ENCODE measurements at regions not wholly inside any gene's neighbourhood (a gene's known extent, or its start where the extent isn't known, plus 50 kb on each side); places are given as distances from the start of the nearest gene placed in this dataset.

DNA sequence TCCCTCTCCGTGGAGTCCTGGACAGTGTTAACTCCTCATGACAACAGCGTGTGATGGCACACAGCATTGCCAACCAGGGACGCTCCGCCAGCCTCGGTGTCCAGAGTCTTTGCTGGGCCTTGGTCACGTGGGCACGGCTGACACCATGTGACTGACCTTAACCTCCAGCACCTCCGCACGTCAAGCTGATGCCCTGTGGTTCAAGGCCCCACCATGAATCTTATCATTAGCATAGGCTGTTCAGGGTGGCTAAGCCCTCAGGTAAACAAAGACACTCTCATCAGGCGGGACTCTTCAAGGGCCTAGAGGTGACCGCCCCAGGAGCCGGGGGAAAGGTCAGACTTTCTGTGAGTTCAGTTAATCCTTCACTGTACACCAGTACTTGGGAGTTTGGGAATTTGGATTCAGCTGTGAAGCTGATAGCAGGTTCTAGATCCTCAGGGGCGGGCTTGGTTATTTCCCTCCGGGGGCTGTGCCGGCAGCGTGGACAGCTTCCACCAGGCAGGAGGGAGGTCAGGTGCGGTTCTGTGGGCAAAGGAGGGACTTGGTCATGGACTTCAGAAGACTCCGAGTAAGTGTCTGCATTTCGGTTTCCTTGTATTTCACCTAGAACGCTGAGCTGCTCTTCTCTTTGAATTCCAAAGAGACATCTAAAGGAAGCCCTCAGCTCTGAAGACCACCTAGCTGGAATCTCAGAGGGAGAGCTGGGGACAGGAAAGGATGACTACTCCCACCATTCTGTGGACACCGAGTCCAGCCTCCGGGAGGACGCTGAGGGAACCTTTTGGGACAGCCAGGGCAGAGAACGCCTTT lies 195.5 kb upstream of the CIBAR2 start (continued):
- TF ChIP-seq ZNF292 (CRISPR knock-in tag; IDR thresholded peaks at IDR 0.05; ENCODE audit: borderline replicate concordance, low read depth) (peak; percentile 96), FLYWCH1 (CRISPR knock-in tag; IDR thresholded peaks at IDR 0.05) (no peak), PAX8 (CRISPR knock-in tag; IDR thresholded peaks at IDR 0.05; ENCODE audit: borderline replicate concordance) (0 out of 2 replicates have a peak, but pooled peaks have one; percentile 61), PHF5A (CRISPR knock-in tag; IDR thresholded peaks at IDR 0.05; ENCODE audit: low read depth, unreplicated experiment) (peak; percentile 98), KDM2A (CRISPR knock-in tag; IDR thresholded peaks at IDR 0.05; ENCODE audit: borderline replicate concordance, low read depth) (peak; percentile 88), SP140L (CRISPR knock-in tag; IDR thresholded peaks at IDR 0.05; ENCODE audit: borderline replicate concordance) (peak; percentile 92; the same call in 1 of the 2 replicates), ZNF879 (CRISPR knock-in tag; IDR thresholded peaks at IDR 0.05) (peak; percentile 94), ONECUT2 (CRISPR knock-in tag; IDR thresholded peaks at IDR 0.05) (peak; percentile 55), SALL2 (CRISPR knock-in tag; IDR thresholded peaks at IDR 0.05) (no peak; the same call in 1 of the 2 replicates), BRCA1 (CRISPR knock-in tag; IDR thresholded peaks at IDR 0.05) (peak; percentile 41; the same call in 1 of the 2 replicates), DR1 (CRISPR knock-in tag; IDR thresholded peaks at IDR 0.05) (no peak), SIX4 (CRISPR knock-in tag; IDR thresholded peaks at IDR 0.05) (peak; percentile 89), ZNF775 (CRISPR knock-in tag; IDR thresholded peaks at IDR 0.05; ENCODE audit: borderline replicate concordance) (0 out of 2 replicates have a peak, but pooled peaks have one; percentile 34), PHF8 (CRISPR knock-in tag; IDR thresholded peaks at IDR 0.05) (peak; percentile 64; the same call in 1 of the 2 replicates), ZKSCAN1 (IDR thresholded peaks at IDR 0.05; ENCODE audit: low read length) (no peak), TAF1 (CRISPR knock-in tag; IDR thresholded peaks at IDR 0.05) (peak; percentile 47; the same call in 1 of the 2 replicates), ZFP41 (CRISPR knock-in tag; IDR thresholded peaks at IDR 0.05; ENCODE audit: borderline replicate concordance) (peak; percentile 91; the same call in 1 of the 2 replicates), ERF (CRISPR knock-in tag; IDR thresholded peaks at IDR 0.05) (peak; percentile 99), SMC3 (IDR thresholded peaks at IDR 0.05; ENCODE audit: low read length) (peak; percentile 29; the same call in 1 of the 2 replicates), RFX3 (CRISPR knock-in tag; IDR thresholded peaks at IDR 0.05) (no peak), NCOA2 (CRISPR knock-in tag; IDR thresholded peaks at IDR 0.05) (peak; percentile 98), NR2F1 (CRISPR knock-in tag; IDR thresholded peaks at IDR 0.05) (peak; percentile 100), TOE1 (CRISPR knock-in tag; IDR thresholded peaks at IDR 0.05) (peak; percentile 94), ZNF607 (CRISPR knock-in tag; IDR thresholded peaks at IDR 0.05; ENCODE audit: borderline replicate concordance) (peak; percentile 98), EED (CRISPR knock-in tag; IDR thresholded peaks at IDR 0.05) (no peak), ZNF720 (CRISPR knock-in tag; IDR thresholded peaks at IDR 0.05) (no peak)
- TF ChIP-seq, protein P1, sequence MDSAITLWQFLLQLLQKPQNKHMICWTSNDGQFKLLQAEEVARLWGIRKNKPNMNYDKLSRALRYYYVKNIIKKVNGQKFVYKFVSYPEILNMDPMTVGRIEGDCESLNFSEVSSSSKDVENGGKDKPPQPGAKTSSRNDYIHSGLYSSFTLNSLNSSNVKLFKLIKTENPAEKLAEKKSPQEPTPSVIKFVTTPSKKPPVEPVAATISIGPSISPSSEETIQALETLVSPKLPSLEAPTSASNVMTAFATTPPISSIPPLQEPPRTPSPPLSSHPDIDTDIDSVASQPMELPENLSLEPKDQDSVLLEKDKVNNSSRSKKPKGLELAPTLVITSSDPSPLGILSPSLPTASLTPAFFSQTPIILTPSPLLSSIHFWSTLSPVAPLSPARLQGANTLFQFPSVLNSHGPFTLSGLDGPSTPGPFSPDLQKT (CRISPR knock-in tag; IDR thresholded peaks at IDR 0.05; ENCODE audit: borderline replicate concordance), result no peak
- TF ChIP-seq, protein P2, sequence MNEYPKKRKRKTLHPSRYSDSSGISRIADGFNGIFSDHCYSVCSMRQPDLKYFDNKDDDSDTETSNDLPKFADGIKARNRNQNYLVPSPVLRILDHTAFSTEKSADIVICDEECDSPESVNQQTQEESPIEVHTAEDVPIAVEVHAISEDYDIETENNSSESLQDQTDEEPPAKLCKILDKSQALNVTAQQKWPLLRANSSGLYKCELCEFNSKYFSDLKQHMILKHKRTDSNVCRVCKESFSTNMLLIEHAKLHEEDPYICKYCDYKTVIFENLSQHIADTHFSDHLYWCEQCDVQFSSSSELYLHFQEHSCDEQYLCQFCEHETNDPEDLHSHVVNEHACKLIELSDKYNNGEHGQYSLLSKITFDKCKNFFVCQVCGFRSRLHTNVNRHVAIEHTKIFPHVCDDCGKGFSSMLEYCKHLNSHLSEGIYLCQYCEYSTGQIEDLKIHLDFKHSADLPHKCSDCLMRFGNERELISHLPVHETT (CRISPR knock-in tag; conservative IDR thresholded peaks at IDR 0.05), result peak; percentile 85
- TF ChIP-seq, protein P3, sequence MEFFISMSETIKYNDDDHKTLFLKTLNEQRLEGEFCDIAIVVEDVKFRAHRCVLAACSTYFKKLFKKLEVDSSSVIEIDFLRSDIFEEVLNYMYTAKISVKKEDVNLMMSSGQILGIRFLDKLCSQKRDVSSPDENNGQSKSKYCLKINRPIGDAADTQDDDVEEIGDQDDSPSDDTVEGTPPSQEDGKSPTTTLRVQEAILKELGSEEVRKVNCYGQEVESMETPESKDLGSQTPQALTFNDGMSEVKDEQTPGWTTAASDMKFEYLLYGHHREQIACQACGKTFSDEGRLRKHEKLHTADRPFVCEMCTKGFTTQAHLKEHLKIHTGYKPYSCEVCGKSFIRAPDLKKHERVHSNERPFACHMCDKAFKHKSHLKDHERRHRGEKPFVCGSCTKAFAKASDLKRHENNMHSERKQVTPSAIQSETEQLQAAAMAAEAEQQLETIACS (CRISPR knock-in tag; IDR thresholded peaks at IDR 0.05), result no peak
